Activated CD8-positive, alpha-beta T cell treated with anti-CD3 and anti-CD28 coated beads for 36 hours (primary cell): ENCODE measurements at regions not wholly inside any gene's neighbourhood (a gene's known extent, or its start where the extent isn't known, plus 50 kb on each side); places are given as distances from the start of the nearest gene placed in this dataset.

Source experiments
- ATAC-seq: fragments of 200-7000 bp; cut with Tn5 transposase; one replicate; pipeline ENCODE4 v1.10.0; 2021; ENCODE audit warnings: mild to moderate bottlenecking, moderate library complexity
- CTCF ChIA-PET: fragments of 350-600 bp; sonication (Branson Sonifier 250); formaldehyde crosslinking; loops from one replicate; lab custom pipeline; 2021; ENCODE audit warnings: antibody characterized with exemption; lab: Charles Lee
- POLR2A ChIA-PET: fragments of 350-600 bp; sonication (Branson Sonifier 250); formaldehyde crosslinking; loops from one replicate; lab custom pipeline; 2021; ENCODE audit warnings: antibody characterized with exemption; lab: Charles Lee
- DNase-seq: peaks from one replicate; pipeline ENCODE4 v3.0.0-alpha.2; 2020
- H3K27ac Mint-ChIP-seq: one replicate; pipeline ENCODE4 v1.8.0; 2021; ENCODE audit warnings: mild to moderate bottlenecking, mixed read lengths
- H3K27me3 Mint-ChIP-seq: one replicate; pipeline ENCODE4 v1.8.0; 2021; ENCODE audit warnings: mixed read lengths
- H3K36me3 Mint-ChIP-seq: one replicate; pipeline ENCODE4 v1.8.0; 2021; ENCODE audit warnings: low read depth, mixed read lengths
- H3K4me1 Mint-ChIP-seq: one replicate; pipeline ENCODE4 v1.8.0; 2021; ENCODE audit warnings: low read depth, mixed read lengths
- H3K4me3 Mint-ChIP-seq: one replicate; pipeline ENCODE4 v1.8.0; 2021; ENCODE audit warnings: mild to moderate bottlenecking, moderate library complexity, mixed read lengths
- H3K9me3 Mint-ChIP-seq: one replicate; pipeline ENCODE4 v1.8.0; 2021; ENCODE audit warnings: mixed read lengths
- intact Hi-C: fragments of 100-400 bp; cut with micrococcal nuclease; formaldehyde crosslinking; loops from one replicate; pipeline ENCODE4 v1.10.0; 2022
- TF ChIP-seq, protein P1 (sequence below): fragments of 200-600 bp; IDR thresholded peaks from one replicate; pipeline ENCODE4 v1.8.0; 2022; ENCODE audit warnings: antibody characterized with exemption, mild to moderate bottlenecking

DNA sequence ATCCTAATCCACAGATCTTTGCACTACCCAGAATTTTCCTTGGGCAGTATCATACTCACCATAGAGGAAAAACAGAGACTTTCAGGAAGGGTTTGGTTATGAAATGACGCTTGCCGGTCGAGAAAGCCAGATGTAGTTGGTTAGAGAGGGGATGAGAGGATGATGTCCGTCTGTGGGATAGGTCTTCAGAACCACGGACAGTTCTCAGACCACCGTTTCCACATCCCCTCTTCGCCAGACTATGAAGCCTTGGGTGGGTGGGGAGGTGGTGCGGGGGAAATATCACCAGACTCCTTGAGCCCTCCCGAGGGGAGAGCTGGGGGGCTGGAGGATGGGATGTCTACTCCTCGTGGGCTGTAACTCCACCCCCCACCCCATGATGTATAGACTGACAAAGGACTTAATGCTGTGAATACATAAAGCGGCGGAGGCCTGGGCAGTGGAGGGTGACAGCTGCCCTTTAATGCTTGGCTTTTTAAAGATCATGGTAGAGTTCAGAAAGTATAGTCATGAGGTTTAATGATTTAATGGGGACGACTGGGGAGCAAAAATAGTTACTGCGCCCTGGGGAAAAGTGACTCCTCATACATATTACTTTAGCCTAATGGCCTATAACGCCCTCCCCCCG lies 96.6 kb downstream of the MRM1 start:
- no peaks in the 10 kb centered on the region for H3K36me3 Mint-ChIP-seq
- TF ChIP-seq, protein P1, sequence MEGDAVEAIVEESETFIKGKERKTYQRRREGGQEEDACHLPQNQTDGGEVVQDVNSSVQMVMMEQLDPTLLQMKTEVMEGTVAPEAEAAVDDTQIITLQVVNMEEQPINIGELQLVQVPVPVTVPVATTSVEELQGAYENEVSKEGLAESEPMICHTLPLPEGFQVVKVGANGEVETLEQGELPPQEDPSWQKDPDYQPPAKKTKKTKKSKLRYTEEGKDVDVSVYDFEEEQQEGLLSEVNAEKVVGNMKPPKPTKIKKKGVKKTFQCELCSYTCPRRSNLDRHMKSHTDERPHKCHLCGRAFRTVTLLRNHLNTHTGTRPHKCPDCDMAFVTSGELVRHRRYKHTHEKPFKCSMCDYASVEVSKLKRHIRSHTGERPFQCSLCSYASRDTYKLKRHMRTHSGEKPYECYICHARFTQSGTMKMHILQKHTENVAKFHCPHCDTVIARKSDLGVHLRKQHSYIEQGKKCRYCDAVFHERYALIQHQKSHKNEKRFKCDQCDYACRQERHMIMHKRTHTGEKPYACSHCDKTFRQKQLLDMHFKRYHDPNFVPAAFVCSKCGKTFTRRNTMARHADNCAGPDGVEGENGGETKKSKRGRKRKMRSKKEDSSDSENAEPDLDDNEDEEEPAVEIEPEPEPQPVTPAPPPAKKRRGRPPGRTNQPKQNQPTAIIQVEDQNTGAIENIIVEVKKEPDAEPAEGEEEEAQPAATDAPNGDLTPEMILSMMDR: no peak
- ATAC-seq (no peak), DNase-seq (no peak)
- no peaks in the 10 kb centered on the region for H3K4me1 Mint-ChIP-seq
- H3K27ac Mint-ChIP-seq: no peak overlapping the region
- no peaks in the 10 kb centered on the region for H3K9me3 Mint-ChIP-seq
- no peak overlapping the region for H3K4me3 Mint-ChIP-seq
- intact Hi-C loops: no loop called here
- H3K27me3 Mint-ChIP-seq: peaks cover 18% of the 10 kb centered on the region
- ChIA-PET POLR2A (no interaction called here), CTCF (interaction anchor here (1.6 kb wide), 1 partner anchor 350 kb away, joined by 6 read pairs; no protein-coding TSS in a partner anchor)

DNA sequence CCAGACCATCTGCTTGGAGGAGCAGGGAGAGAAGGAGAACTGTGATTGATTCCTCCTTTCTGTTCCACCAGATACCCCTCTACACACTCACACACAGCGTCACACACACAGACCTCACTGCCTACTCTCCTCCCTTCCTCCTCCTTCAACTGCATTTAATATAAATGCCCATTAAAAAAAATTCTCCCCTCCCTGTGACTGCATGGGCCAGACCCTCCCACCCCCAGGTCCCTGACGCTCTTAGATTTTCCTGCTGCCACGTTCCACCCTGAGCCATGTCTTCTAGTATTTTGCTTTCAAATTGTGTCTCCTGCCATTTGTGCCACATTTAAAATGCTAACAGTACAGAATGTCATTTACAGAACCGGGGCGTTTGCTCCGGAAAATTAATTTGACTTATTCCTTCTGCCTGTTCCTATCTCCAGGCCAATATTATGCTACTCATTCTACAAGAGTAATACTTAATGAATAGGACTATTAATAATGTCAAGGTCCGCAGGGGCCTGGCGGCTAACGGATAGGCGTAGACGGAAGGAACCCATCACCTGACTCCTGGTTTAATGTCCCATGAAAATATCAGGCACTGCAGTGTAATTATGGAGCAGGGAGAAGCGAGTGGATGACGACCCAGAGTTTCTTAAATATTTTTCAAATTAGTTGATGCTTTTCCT lies 100.2 kb downstream of the MRM1 start:
- Mint-ChIP-seq H3K4me3 (no peak overlapping the region), H3K4me1 (no peaks in the 10 kb centered on the region), H3K27ac (no peak overlapping the region), H3K36me3 (no peaks in the 10 kb centered on the region), H3K9me3 (no peaks in the 10 kb centered on the region), H3K27me3 (peaks cover 41% of the 10 kb centered on the region)
- CTCF ChIA-PET: no interaction called here
- DNase-seq (no peak), ATAC-seq (no peak)
- intact Hi-C loops: no loop called here
- POLR2A ChIA-PET: no interaction called here
- TF ChIP-seq, protein P1: no peak

DNA sequence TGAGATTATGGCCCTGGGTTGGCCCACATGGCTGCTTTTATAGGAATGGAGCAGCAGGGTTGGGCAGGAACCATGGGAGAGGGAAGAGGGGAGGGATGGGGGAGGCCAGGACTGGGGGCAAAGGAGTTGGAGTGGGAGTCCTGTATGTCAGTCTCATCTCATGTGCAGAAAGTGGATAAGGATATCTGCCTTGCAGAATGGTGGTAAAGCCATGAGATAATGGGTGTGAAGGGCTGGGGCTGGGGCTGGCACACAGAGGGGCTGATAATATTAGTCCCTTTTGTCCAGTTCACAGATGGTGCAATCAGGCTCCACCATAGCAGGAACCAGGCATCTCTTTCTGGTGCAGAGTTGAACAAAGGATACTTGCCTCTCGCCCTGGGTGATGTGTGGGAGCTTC lies 101.3 kb downstream of the MRM1 start:
- Mint-ChIP-seq H3K4me3 (no peak overlapping the region), H3K4me1 (no peaks in the 10 kb centered on the region), H3K27ac (no peak overlapping the region), H3K36me3 (no peaks in the 10 kb centered on the region), H3K27me3 (peaks cover 37% of the 10 kb centered on the region), H3K9me3 (no peaks in the 10 kb centered on the region)
- POLR2A ChIA-PET: no interaction called here
- CTCF ChIA-PET: no interaction called here
- DNase-seq (no peak), ATAC-seq (no peak)
- intact Hi-C loops: no loop called here
- TF ChIP-seq, protein P1: no peak

DNA sequence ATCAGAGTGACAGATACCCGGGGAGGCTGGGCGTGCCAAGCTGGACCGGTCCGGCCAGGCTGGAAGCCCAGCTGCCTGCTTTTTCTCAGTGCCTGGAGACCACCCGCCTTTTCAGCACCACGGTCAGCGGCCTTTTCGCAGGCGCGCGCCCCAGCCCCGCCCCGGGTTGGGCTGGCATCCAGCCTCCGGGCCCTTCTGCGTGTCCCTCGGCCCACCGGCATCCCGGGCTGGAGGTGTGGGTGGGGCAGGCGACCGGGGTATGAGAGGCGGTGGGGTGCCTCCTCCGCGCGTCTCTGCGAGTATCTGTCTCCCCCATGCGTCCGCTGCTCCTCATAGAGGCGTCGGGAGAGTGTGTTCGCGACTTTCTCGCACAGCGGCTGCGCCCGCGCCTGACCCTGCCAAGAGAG lies 102.5 kb downstream of the MRM1 start:
- Mint-ChIP-seq H3K27me3 (peaks cover 34% of the 10 kb centered on the region), H3K36me3 (no peaks in the 10 kb centered on the region), H3K4me1 (no peaks in the 10 kb centered on the region), H3K27ac (no peak overlapping the region), H3K9me3 (no peaks in the 10 kb centered on the region), H3K4me3 (no peak overlapping the region)
- ChIA-PET CTCF (interaction anchor here (0.9 to 1.0 kb wide), 2 partner anchors 46 to 50 kb away, joined by 3 to 4 read pairs; no protein-coding TSS in a partner anchor), POLR2A (no interaction called here)
- peak; percentile 63 for ATAC-seq
- peak; percentile 64 for DNase-seq
- TF ChIP-seq, protein P1: no peak
- intact Hi-C loops: no loop called here

DNA sequence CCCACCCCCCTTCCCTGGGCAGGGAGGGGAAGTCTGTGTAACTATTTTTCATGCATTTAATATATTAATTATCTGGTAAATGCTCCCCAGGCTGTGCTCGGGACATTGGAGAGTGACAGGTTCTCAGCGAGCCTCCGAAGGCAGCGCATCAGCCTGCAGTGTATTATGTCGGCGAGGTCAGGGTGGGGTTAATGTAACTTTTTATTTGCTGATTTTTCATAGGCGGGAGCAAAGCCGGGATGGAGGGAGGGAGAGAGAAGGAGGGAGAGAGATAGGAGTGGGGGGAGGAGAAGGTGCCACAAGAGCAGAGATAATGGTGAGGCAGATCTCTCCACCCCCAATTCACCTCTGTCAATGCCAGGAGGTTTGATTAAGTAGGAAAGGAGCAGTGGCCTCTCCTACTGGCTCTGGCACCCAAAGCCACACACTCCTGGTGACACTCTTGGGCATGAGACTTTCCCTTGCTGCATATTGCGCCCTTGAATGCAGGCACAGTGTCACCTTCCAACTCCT lies 104.0 kb downstream of the MRM1 start:
- peaks cover 32% of the 10 kb centered on the region for H3K27me3 Mint-ChIP-seq
- TF ChIP-seq, protein P1: no peak
- H3K27ac Mint-ChIP-seq: no peak overlapping the region
- DNase-seq (no peak), ATAC-seq (no peak)
- H3K4me1 Mint-ChIP-seq: no peaks in the 10 kb centered on the region
- H3K36me3 Mint-ChIP-seq: no peaks in the 10 kb centered on the region
- H3K4me3 Mint-ChIP-seq: no peak overlapping the region
- intact Hi-C loops: loop anchor here (5.0 kb wide), 1 partner anchor 78 kb away; no protein-coding TSS in a partner anchor
- CTCF ChIA-PET: interaction anchor here (1.0 to 2.5 kb wide), 9 partner anchors 11 to 342 kb away, joined by 3 to 14 read pairs (median 7); no protein-coding TSS in a partner anchor
- H3K9me3 Mint-ChIP-seq: no peaks in the 10 kb centered on the region
- POLR2A ChIA-PET: no interaction called here
